HG02943 (cell line): ENCODE measurements at regions not wholly inside any gene's neighbourhood (a gene's known extent, or its start where the extent isn't known, plus 50 kb on each side); places are given as distances from the start of the nearest gene placed in this dataset.
"Not testable (repeated sequence)": the region's sequence is repeated elsewhere in the genome, so short reads cannot be mapped to it uniquely, and the experiment has no call there.

ENCODE experiments used
- ATAC-seq: cut with Tn5 transposase; IDR thresholded peaks from one replicate; pipeline ENCODE4 v1.9.1; 2021; ENCODE audit warnings: mild to moderate bottlenecking, low read depth, moderate library complexity; ENCODE audit not compliant: unreplicated experiment

GRCh38 chr18:45335282-45336043 lies 279.8 kb upstream of the SLC14A2 start:
- ATAC-seq: no peak

- no peak for ATAC-seq
Observed at GRCh38 chr18:45336448-45336847, 278.8 kb upstream of the SLC14A2 start.

GRCh38 chr18:45337477-45337876 lies 277.8 kb upstream of the SLC14A2 start:
- no peak for ATAC-seq

GRCh38 chr18:45339810-45340550 lies 275.3 kb upstream of the SLC14A2 start:
- no peak for ATAC-seq

- ATAC-seq: no peak
Observed at GRCh38 chr18:45340884-45341283, 274.4 kb upstream of the SLC14A2 start.

- ATAC-seq: no peak
Observed at GRCh38 chr18:45341454-45341853, 273.8 kb upstream of the SLC14A2 start.

GRCh38 chr18:45342166-45342565 lies 273.1 kb upstream of the SLC14A2 start:
- ATAC-seq: no peak

- ATAC-seq: no peak
Observed at GRCh38 chr18:45342653-45343052, 272.6 kb upstream of the SLC14A2 start.

GRCh38 chr18:45343365-45343764 lies 271.9 kb upstream of the SLC14A2 start:
- no peak for ATAC-seq

GRCh38 chr18:45344680-45345079 lies 270.6 kb upstream of the SLC14A2 start:
- not testable (repeated sequence) for ATAC-seq

- no peak for ATAC-seq
Observed at GRCh38 chr18:45349019-45349418, 266.3 kb upstream of the SLC14A2 start.

GRCh38 chr18:45349467-45349866 lies 265.8 kb upstream of the SLC14A2 start:
- no peak for ATAC-seq

- no peak for ATAC-seq
Observed at GRCh38 chr18:45350404-45351156, 264.7 kb upstream of the SLC14A2 start.

- ATAC-seq: no peak
Observed at GRCh38 chr18:45352874-45353273, 262.4 kb upstream of the SLC14A2 start.

GRCh38 chr18:45353530-45353929 lies 261.7 kb upstream of the SLC14A2 start:
- ATAC-seq: no peak

GRCh38 chr18:45355944-45356520 lies 259.2 kb upstream of the SLC14A2 start:
- ATAC-seq: no peak

- ATAC-seq: no peak
Observed at GRCh38 chr18:45357686-45358470, 257.4 kb upstream of the SLC14A2 start.

GRCh38 chr18:45359275-45360009 lies 255.8 kb upstream of the SLC14A2 start:
- no peak for ATAC-seq

- no peak for ATAC-seq
Observed at GRCh38 chr18:45361125-45361851, 254.0 kb upstream of the SLC14A2 start.
